Right atrium auricular region (tissue), 2 donors: ENCODE measurements at regions not wholly inside any gene's neighbourhood (a gene's known extent, or its start where the extent isn't known, plus 50 kb on each side); places are given as distances from the start of the nearest gene placed in this dataset.

Source experiments
- DNase-seq: peaks from one replicate; pipeline ENCODE4 v3.0.0-alpha.2; 2019; ENCODE audit warnings: low spot score
- H3K27ac ChIP-seq, 2 donors: fragments of 200-600 bp; sonication (generic); 1 replicate in 1 of 2; 2 replicates in 1 of 2; pipeline ENCODE4 v1.5.1; 2016 to 2019
- H3K27me3 ChIP-seq, 2 donors: fragments of 200-600 bp; sonication (generic); one replicate each; pipeline versions ENCODE4 v1.5.1 to v1.6.0; 2017 to 2019
- H3K36me3 ChIP-seq: fragments of 200-600 bp; sonication (generic); one replicate; pipeline ENCODE4 v1.5.1; 2016
- H3K4me1 ChIP-seq, 2 donors: fragments of 200-600 bp; sonication (generic); one replicate each; pipeline versions ENCODE4 v1.5.1 to v1.6.0; 2017 to 2019
- H3K4me3 ChIP-seq, 2 donors: fragments of 200-600 bp; sonication (generic); 1 replicate in 1 of 2; 2 replicates in 1 of 2; pipeline ENCODE4 v1.5.1; 2017 to 2019; ENCODE audit warnings: mild to moderate bottlenecking in 1 of 2, moderate library complexity in 1 of 2
- H3K9me3 ChIP-seq, 2 donors: fragments of 200-600 bp; sonication (generic); one replicate each; pipeline ENCODE4 v1.5.1; 2019
- TF ChIP-seq, protein P1 (sequence below), 2 donors: fragments of 200-600 bp; sonication (generic); IDR thresholded peaks; one replicate each; pipeline ENCODE4 v1.5.1; 2019; ENCODE audit warnings: antibody characterized with exemption in 2 of 2

GRCh38 chr5:155471027-155471426, 457.5 kb downstream of the KIF4B start:
- H3K36me3 ChIP-seq: no peaks in the 10 kb centered on the region
- H3K27ac ChIP-seq: no peak overlapping the region
- H3K9me3 ChIP-seq: peaks cover 0 to 4% of the 10 kb centered on the region in 2 donors
- no peak for DNase-seq
- no peak overlapping the region for H3K4me3 ChIP-seq
- TF ChIP-seq, protein P1, sequence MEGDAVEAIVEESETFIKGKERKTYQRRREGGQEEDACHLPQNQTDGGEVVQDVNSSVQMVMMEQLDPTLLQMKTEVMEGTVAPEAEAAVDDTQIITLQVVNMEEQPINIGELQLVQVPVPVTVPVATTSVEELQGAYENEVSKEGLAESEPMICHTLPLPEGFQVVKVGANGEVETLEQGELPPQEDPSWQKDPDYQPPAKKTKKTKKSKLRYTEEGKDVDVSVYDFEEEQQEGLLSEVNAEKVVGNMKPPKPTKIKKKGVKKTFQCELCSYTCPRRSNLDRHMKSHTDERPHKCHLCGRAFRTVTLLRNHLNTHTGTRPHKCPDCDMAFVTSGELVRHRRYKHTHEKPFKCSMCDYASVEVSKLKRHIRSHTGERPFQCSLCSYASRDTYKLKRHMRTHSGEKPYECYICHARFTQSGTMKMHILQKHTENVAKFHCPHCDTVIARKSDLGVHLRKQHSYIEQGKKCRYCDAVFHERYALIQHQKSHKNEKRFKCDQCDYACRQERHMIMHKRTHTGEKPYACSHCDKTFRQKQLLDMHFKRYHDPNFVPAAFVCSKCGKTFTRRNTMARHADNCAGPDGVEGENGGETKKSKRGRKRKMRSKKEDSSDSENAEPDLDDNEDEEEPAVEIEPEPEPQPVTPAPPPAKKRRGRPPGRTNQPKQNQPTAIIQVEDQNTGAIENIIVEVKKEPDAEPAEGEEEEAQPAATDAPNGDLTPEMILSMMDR (IDR thresholded peaks at IDR 0.05): no peak
- no peaks in the 10 kb centered on the region for H3K4me1 ChIP-seq
- no peaks in the 10 kb centered on the region for H3K27me3 ChIP-seq

GRCh38 chr5:155472780-155473179, 459.2 kb downstream of the KIF4B start:
- Histone ChIP-seq H3K27ac (no peak overlapping the region), H3K36me3 (no peaks in the 10 kb centered on the region), H3K9me3 (peaks cover 0 to 10% of the 10 kb centered on the region in 2 donors), H3K4me3 (no peak overlapping the region), H3K27me3 (no peaks in the 10 kb centered on the region), H3K4me1 (no peaks in the 10 kb centered on the region)
- TF ChIP-seq, protein P1 (IDR thresholded peaks at IDR 0.05): no peak
- DNase-seq: no peak

DNA sequence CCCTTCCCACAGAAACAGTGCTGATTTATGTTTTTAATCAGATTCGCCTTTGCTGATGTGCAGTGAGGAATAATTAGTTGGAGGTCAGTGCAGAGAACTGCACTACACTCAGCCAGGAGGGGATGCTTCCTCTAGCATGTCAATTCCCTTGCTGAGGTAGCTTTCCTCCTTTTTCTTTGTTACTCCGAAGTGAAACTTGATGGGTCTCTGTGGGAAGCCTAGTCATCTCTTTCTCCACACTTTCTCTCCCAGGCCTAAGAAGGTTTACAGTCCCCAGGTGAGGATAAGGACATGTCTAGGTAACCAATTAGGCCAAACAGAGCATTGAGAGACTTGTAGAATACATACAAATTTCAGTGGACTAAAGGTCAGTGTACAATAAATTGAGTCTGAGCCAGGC, 461.8 kb downstream of the KIF4B start:
- H3K4me3 ChIP-seq: no peak overlapping the region
- TF ChIP-seq, protein P1 (IDR thresholded peaks at IDR 0.05): no peak
- no peaks in the 10 kb centered on the region for H3K27me3 ChIP-seq
- no peaks in the 10 kb centered on the region for H3K36me3 ChIP-seq
- no peaks in the 10 kb centered on the region for H3K4me1 ChIP-seq
- DNase-seq: no peak
- H3K9me3 ChIP-seq: peaks cover 0 to 10% of the 10 kb centered on the region in 2 donors
- no peak overlapping the region for H3K27ac ChIP-seq

DNA sequence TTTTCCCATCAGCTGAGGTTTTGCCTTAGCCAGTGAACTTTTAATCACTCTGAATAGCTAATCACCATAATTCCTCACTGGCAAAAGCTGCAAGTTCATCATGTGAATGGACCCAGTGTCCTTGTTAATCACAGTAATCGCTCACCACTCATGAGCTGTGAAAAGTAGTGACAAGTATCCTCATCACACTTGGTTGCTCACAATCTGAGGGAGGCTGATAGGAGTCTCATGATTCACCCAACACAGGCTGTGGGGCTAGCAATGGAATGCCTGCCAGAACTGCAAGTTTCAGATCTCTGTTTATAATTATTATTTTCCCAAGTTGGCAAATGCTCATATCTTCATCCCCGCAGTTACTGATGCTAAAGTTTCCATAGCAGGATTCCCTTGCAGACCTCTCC, 467.2 kb downstream of the KIF4B start:
- Histone ChIP-seq H3K27me3 (no peaks in the 10 kb centered on the region), H3K9me3 (peaks cover 0 to 8% of the 10 kb centered on the region in 2 donors), H3K4me3 (no peak overlapping the region), H3K27ac (peak overlapping the region; percentile 71 to 83), H3K4me1 (peaks cover 0 to 14% of the 10 kb centered on the region in 2 donors), H3K36me3 (no peaks in the 10 kb centered on the region)
- no peak for DNase-seq
- TF ChIP-seq, protein P1 (IDR thresholded peaks at IDR 0.05): no peak

- Histone ChIP-seq H3K4me3 (no peak overlapping the region), H3K27ac (peak overlapping the region; percentile 71 to 83), H3K36me3 (no peaks in the 10 kb centered on the region), H3K4me1 (peaks cover 0 to 17% of the 10 kb centered on the region in 2 donors), H3K9me3 (peaks cover 0 to 4% of the 10 kb centered on the region in 2 donors), H3K27me3 (no peaks in the 10 kb centered on the region)
- no peak for DNase-seq
- TF ChIP-seq, protein P1 (IDR thresholded peaks at IDR 0.05): no peak
These were observed 467.6 kb downstream of the KIF4B start for GRCh38 chr5:155481182-155481581.

DNA sequence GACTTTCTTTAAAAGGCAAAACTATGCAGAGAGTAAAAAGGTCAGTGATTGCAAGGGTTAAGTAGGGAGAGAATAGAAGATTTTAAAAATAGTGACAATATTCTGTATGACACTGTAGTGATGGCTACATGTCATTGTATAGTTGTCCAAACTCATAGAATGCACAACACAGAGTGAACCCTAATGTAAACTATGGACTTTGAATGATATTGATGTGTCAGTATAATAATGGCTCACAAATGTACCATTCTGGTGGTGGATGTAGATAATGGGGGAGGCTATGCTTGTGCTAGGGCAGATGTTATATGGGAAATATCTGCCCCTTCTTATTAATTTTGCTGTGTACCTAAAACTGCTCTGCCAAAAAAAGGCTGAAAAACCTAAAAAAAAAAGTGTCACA, 468.9 kb downstream of the KIF4B start:
- Histone ChIP-seq H3K9me3 (no peaks in the 10 kb centered on the region), H3K4me3 (no peak overlapping the region), H3K27me3 (no peaks in the 10 kb centered on the region), H3K27ac (peak overlapping the region; percentile 71 to 83), H3K4me1 (peaks cover 0 to 17% of the 10 kb centered on the region in 2 donors), H3K36me3 (no peaks in the 10 kb centered on the region)
- DNase-seq: no peak
- TF ChIP-seq, protein P1 (IDR thresholded peaks at IDR 0.05): no peak
